ENCODE measurements at regions not wholly inside any gene's neighbourhood (a gene's known extent, or its start where the extent isn't known, plus 50 kb on each side); places are given as distances from the start of the nearest gene placed in this dataset.

DNA sequence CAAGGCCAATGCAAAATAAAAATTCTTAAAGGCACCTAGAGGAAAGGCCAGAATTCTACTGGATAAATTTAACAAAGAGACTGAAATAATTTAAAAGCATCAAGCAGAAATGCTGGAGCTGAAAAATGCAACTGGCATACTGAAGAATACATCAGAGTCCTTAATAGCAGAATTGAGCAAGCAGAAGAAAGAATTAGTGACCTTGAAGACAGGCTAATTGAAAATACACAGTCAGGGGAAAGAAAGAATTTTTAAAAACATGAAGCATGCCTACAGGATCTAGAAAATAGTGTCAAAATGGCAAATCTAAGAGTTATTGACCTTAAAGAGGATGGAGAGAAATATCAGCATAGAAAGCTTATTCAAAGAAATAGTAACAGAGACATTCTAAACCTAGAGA lies 371.7 kb downstream of the KLHL13 start:
- TF ChIP-seq, protein P1, sequence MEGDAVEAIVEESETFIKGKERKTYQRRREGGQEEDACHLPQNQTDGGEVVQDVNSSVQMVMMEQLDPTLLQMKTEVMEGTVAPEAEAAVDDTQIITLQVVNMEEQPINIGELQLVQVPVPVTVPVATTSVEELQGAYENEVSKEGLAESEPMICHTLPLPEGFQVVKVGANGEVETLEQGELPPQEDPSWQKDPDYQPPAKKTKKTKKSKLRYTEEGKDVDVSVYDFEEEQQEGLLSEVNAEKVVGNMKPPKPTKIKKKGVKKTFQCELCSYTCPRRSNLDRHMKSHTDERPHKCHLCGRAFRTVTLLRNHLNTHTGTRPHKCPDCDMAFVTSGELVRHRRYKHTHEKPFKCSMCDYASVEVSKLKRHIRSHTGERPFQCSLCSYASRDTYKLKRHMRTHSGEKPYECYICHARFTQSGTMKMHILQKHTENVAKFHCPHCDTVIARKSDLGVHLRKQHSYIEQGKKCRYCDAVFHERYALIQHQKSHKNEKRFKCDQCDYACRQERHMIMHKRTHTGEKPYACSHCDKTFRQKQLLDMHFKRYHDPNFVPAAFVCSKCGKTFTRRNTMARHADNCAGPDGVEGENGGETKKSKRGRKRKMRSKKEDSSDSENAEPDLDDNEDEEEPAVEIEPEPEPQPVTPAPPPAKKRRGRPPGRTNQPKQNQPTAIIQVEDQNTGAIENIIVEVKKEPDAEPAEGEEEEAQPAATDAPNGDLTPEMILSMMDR (IDR thresholded peaks at IDR 0.05) = no peak
- TF ChIP-seq EZH2 (IDR thresholded peaks at IDR 0.05) (no peak), EZH2phosphoT487 (IDR thresholded peaks at IDR 0.05) (no peak)

Measured in neural progenitor cell (in vitro differentiated cells).